Vagina (tissue), 2 donors: ENCODE measurements at regions not wholly inside any gene's neighbourhood (a gene's known extent, or its start where the extent isn't known, plus 50 kb on each side); places are given as distances from the start of the nearest gene placed in this dataset.

ENCODE experiments used
- DNase-seq, 2 donors: peaks; one replicate each; pipeline ENCODE4 v3.0.0-alpha.2; 2017; ENCODE audit errors: extremely low spot score in 2 of 2
- H3K27ac ChIP-seq: fragments of 200-600 bp; sonication (generic); one replicate; pipeline ENCODE4 v1.5.1; 2019
- H3K27me3 ChIP-seq: fragments of 200-600 bp; sonication (generic); one replicate; pipeline ENCODE4 v1.5.1; 2019
- H3K36me3 ChIP-seq, 2 donors: fragments of 200-600 bp; sonication (generic); one replicate each; pipeline ENCODE4 v1.5.1; 2017 to 2019
- H3K4me1 ChIP-seq: fragments of 200-600 bp; sonication (generic); one replicate; pipeline ENCODE4 v1.5.1; 2019
- H3K4me3 ChIP-seq, 2 donors: fragments of 200-600 bp; sonication (generic); 1 replicate in 1 of 2; 2 replicates in 1 of 2; pipeline ENCODE4 v1.5.1; 2016 to 2019
- H3K9me3 ChIP-seq: fragments of 200-600 bp; sonication (generic); one replicate; pipeline ENCODE4 v1.5.1; 2019
- CTCF ChIP-seq, 3 experiments: fragments of 450-650 bp in 2 of 3; fragments of 200-600 bp in 1 of 3; sonication (generic) in 1 of 3; IDR thresholded peaks; one replicate each; pipeline ENCODE4 v1.5.1; 2017 to 2019; ENCODE audit warnings: antibody characterized with exemption in 3 of 3, mild to moderate bottlenecking in 2 of 3, moderate library complexity in 2 of 3
- POLR2A ChIP-seq, 2 donors: fragments of 450-650 bp; IDR thresholded peaks; one replicate each; pipeline ENCODE4 v1.6.1; 2017; ENCODE audit warnings: antibody characterized with exemption in 2 of 2, mild to moderate bottlenecking in 2 of 2, moderate library complexity in 2 of 2
- POLR2AphosphoS5 ChIP-seq, 2 donors: sonication (generic); formaldehyde crosslinking; IDR thresholded peaks; one replicate each; pipeline ENCODE4 v1.9.0; 2017; ENCODE audit warnings: antibody characterized with exemption in 2 of 2, mild to moderate bottlenecking in 2 of 2, low read depth in 1 of 2; ENCODE audit not compliant: insufficient read depth in 1 of 2
- intact Hi-C: fragments of 100-400 bp; cut with DNase I; formaldehyde crosslinking; loops from one replicate; pipeline ENCODE4 v1.15.1; 2023

DNA sequence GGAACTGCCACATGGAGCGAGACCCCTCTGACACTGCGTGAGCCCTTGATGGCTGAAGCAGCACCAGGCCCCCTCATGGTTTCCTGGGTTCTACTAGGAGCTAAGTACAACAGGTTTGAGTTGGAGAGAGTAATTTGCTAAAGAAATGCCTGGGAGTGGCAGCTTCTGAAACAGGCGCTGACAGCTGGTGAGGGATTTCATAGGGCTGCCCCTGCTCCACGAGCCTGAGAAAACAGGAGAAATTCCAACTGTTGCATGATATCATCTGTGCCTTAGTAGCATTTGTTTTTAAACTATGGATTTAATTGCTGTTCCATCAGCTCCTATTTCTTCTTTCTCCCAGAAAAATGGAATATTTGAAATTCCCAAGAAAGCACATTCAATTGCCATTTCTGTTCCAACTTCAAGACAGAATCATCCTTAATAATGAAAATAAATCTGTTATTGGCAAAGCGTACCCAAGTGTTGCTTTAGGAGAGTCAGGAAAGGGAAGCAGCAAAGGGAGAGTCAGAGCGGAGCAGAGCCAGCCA, 78.8 kb upstream of the ANKFN1 start:
- intact Hi-C loops: no loop called here
- no peaks in the 10 kb centered on the region for H3K4me1 ChIP-seq
- no peak for DNase-seq
- H3K9me3 ChIP-seq: no peaks in the 10 kb centered on the region
- no peak overlapping the region for H3K27ac ChIP-seq
- no peak overlapping the region for H3K4me3 ChIP-seq
- no peaks in the 10 kb centered on the region for H3K36me3 ChIP-seq
- H3K27me3 ChIP-seq: no peaks in the 10 kb centered on the region
- TF ChIP-seq POLR2AphosphoS5 (IDR thresholded peaks at IDR 0.05; ENCODE audit: insufficient read depth in 1 of 2, low read depth in 1 of 2) (no peak), POLR2A (IDR thresholded peaks at IDR 0.05) (no peak), CTCF (IDR thresholded peaks at IDR 0.05) (no peak)

GRCh38 chr17:56076980-56077379, 76.3 kb upstream of the ANKFN1 start:
- H3K36me3 ChIP-seq: no peaks in the 10 kb centered on the region
- H3K4me1 ChIP-seq: no peaks in the 10 kb centered on the region
- no peaks in the 10 kb centered on the region for H3K9me3 ChIP-seq
- intact Hi-C loops: no loop called here
- DNase-seq: no peak
- no peak overlapping the region for H3K4me3 ChIP-seq
- TF ChIP-seq POLR2AphosphoS5 (IDR thresholded peaks at IDR 0.05; ENCODE audit: insufficient read depth in 1 of 2, low read depth in 1 of 2) (no peak), POLR2A (IDR thresholded peaks at IDR 0.05) (no peak), CTCF (IDR thresholded peaks at IDR 0.05) (no peak)
- no peak overlapping the region for H3K27ac ChIP-seq
- H3K27me3 ChIP-seq: no peaks in the 10 kb centered on the region

DNA sequence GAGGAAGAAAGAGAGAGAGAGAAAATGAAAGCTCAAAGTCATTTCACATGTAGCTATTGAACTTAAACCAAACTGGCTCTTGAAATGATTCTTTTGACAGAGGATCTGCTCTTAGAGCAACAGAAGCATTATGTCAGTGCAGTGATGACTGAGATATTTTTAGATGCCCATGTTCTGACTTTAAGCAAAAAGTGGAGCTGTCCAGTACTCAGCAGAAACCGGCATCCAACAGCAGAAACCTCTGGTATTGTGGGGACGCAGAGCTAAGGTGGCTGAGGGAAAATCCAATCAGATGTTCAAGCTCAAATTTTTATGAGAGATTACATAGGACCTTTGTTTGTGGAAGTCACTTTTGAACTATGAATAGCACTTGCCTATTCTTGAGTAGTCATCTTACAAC, 69.8 kb upstream of the ANKFN1 start:
- Histone ChIP-seq H3K4me1 (no peaks in the 10 kb centered on the region), H3K27ac (no peak overlapping the region), H3K36me3 (no peaks in the 10 kb centered on the region), H3K27me3 (no peaks in the 10 kb centered on the region), H3K4me3 (no peak overlapping the region), H3K9me3 (no peaks in the 10 kb centered on the region)
- no peak for DNase-seq
- no peak for TF ChIP-seq POLR2AphosphoS5 (IDR thresholded peaks at IDR 0.05; ENCODE audit: insufficient read depth in 1 of 2, low read depth in 1 of 2)
- TF ChIP-seq CTCF (IDR thresholded peaks at IDR 0.05): no peak
- no peak for TF ChIP-seq POLR2A (IDR thresholded peaks at IDR 0.05)
- intact Hi-C loops: no loop called here

DNA sequence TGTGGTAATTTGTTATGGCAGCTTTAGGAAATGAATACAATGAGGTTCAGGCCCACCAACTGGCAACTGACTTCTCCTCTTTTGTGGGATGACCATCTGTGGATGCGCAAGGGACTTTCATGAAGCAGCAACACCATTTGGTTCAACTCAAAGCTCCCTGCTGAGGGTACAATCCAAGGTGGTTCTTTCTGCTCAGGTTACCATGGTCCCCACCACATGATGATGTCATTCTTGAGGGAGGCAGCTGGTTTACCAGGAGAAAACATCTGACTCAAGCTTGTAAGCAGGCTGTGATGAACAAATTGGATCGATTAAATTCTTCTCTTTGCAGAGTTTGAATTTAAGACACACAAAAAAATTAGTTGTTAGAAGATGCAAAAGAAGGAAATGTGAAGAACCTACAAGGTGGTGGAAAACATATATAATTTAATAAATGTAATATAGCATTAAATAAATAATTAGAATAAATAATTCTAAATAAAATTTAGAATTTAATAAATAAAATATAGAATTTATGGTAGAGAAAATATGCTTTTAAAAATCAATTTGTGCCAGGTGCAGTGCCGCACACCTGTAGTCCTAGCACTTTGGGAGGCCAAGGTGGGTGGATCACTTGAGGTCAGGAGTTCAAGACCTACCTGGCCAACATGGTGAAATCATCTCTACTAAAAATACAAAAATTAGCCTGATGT, 67.6 kb upstream of the ANKFN1 start:
- TF ChIP-seq POLR2A (IDR thresholded peaks at IDR 0.05) (no peak), CTCF (IDR thresholded peaks at IDR 0.05) (no peak), POLR2AphosphoS5 (IDR thresholded peaks at IDR 0.05; ENCODE audit: insufficient read depth in 1 of 2, low read depth in 1 of 2) (no peak)
- Histone ChIP-seq H3K27ac (no peak overlapping the region), H3K27me3 (no peaks in the 10 kb centered on the region), H3K9me3 (no peaks in the 10 kb centered on the region), H3K36me3 (no peaks in the 10 kb centered on the region), H3K4me3 (no peak overlapping the region), H3K4me1 (no peaks in the 10 kb centered on the region)
- DNase-seq: no peak
- intact Hi-C loops: no loop called here

DNA sequence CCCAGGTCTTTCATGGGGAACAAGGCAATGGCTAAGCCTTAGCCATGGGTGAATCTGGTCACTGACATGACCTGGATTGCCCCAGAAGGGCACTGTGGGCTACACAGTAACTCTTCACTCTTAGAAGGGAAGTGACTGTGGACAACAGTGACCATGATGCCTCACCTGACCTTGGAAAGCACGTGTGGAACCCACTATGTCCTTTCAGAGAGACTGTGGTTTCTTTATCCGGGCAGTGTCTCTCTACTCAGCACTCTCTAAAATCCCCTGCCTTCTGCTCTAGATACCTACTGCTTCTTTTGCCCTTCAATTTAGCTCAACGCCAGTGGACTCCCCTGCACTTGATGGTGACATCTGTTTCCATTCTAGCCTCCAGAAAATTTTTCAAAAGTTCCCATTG, 66.1 kb upstream of the ANKFN1 start:
- Histone ChIP-seq H3K9me3 (no peaks in the 10 kb centered on the region), H3K4me1 (no peaks in the 10 kb centered on the region), H3K4me3 (no peak overlapping the region), H3K27me3 (no peaks in the 10 kb centered on the region), H3K27ac (no peak overlapping the region), H3K36me3 (no peaks in the 10 kb centered on the region)
- intact Hi-C loops: no loop called here
- DNase-seq: no peak
- TF ChIP-seq POLR2A (IDR thresholded peaks at IDR 0.05) (no peak), CTCF (IDR thresholded peaks at IDR 0.05) (no peak), POLR2AphosphoS5 (IDR thresholded peaks at IDR 0.05; ENCODE audit: insufficient read depth in 1 of 2, low read depth in 1 of 2) (no peak)
